ENCODE measurements at regions not wholly inside any gene's neighbourhood (a gene's known extent, or its start where the extent isn't known, plus 50 kb on each side); places are given as distances from the start of the nearest gene placed in this dataset.

- Histone ChIP-seq H3K4me1 (ENCODE audit: control insufficient read depth in 2 of 3, insufficient read depth in 2 of 3, low read depth in 1 of 3, low read length in 3 of 3) (no peaks in the 10 kb centered on the region), H3K4me3 (ENCODE audit: low read length in 3 of 3) (no peak overlapping the region), H3K27ac (ENCODE audit: low read depth in 2 of 2, low read length in 2 of 2) (no peak overlapping the region), H3K9ac (ENCODE audit: low read length in 3 of 3) (no peak overlapping the region), H3K27me3 (ENCODE audit: control insufficient read depth, insufficient read depth, low read length) (no peaks in the 10 kb centered on the region), H3K36me3 (ENCODE audit: control insufficient read depth in 2 of 3, insufficient read depth in 3 of 3, low read length in 3 of 3) (no peaks in the 10 kb centered on the region), H3K9me3 (ENCODE audit: control insufficient read depth in 2 of 3, insufficient read depth in 1 of 3, low read length in 3 of 3) (no peaks in the 10 kb centered on the region)
- intact Hi-C loops (cut with DNase I): no loop called here
- DNase-seq (no peak), FAIRE-seq (no peak)
- no peak for TF ChIP-seq CTCF (IDR thresholded peaks at IDR 0.05; ENCODE audit: borderline replicate concordance, extremely low read depth, insufficient read depth)
Observed at GRCh38 chr9:109604131-109604530, 106.0 kb upstream of the PTPN3 start.

GRCh38 chr9:109604781-109605180 lies 106.7 kb upstream of the PTPN3 start:
- Histone ChIP-seq H3K27ac (ENCODE audit: low read depth in 2 of 2, low read length in 2 of 2) (no peak overlapping the region), H3K4me1 (ENCODE audit: control insufficient read depth in 2 of 3, insufficient read depth in 2 of 3, low read depth in 1 of 3, low read length in 3 of 3) (no peaks in the 10 kb centered on the region), H3K4me3 (ENCODE audit: low read length in 3 of 3) (no peak overlapping the region), H3K9ac (ENCODE audit: low read length in 3 of 3) (no peak overlapping the region), H3K36me3 (ENCODE audit: control insufficient read depth in 2 of 3, insufficient read depth in 3 of 3, low read length in 3 of 3) (no peaks in the 10 kb centered on the region), H3K27me3 (ENCODE audit: control insufficient read depth, insufficient read depth, low read length) (no peaks in the 10 kb centered on the region), H3K9me3 (ENCODE audit: control insufficient read depth in 2 of 3, insufficient read depth in 1 of 3, low read length in 3 of 3) (no peaks in the 10 kb centered on the region)
- intact Hi-C loops (cut with DNase I): no loop called here
- FAIRE-seq (no peak), DNase-seq (no peak)
- no peak for TF ChIP-seq CTCF (IDR thresholded peaks at IDR 0.05; ENCODE audit: borderline replicate concordance, extremely low read depth, insufficient read depth)

- Histone ChIP-seq H3K27me3 (ENCODE audit: control insufficient read depth, insufficient read depth, low read length) (no peaks in the 10 kb centered on the region), H3K4me3 (ENCODE audit: low read length in 3 of 3) (no peak overlapping the region), H3K27ac (ENCODE audit: low read depth in 2 of 2, low read length in 2 of 2) (no peak overlapping the region), H3K4me1 (ENCODE audit: control insufficient read depth in 2 of 3, insufficient read depth in 2 of 3, low read depth in 1 of 3, low read length in 3 of 3) (no peaks in the 10 kb centered on the region), H3K9me3 (ENCODE audit: control insufficient read depth in 2 of 3, insufficient read depth in 1 of 3, low read length in 3 of 3) (no peaks in the 10 kb centered on the region), H3K9ac (ENCODE audit: low read length in 3 of 3) (no peak overlapping the region), H3K36me3 (ENCODE audit: control insufficient read depth in 2 of 3, insufficient read depth in 3 of 3, low read length in 3 of 3) (no peaks in the 10 kb centered on the region)
- TF ChIP-seq CTCF (IDR thresholded peaks at IDR 0.05; ENCODE audit: borderline replicate concordance, extremely low read depth, insufficient read depth): no peak
- intact Hi-C loops (cut with DNase I): no loop called here
- FAIRE-seq (no peak), DNase-seq (no peak)
Observed at GRCh38 chr9:109609060-109609459, 111.0 kb upstream of the PTPN3 start.

GRCh38 chr9:109616571-109617120 lies 118.5 kb upstream of the PTPN3 start:
- no peak for TF ChIP-seq CTCF (IDR thresholded peaks at IDR 0.05; ENCODE audit: borderline replicate concordance, extremely low read depth, insufficient read depth)
- no peak for DNase-seq
- Histone ChIP-seq H3K9ac (ENCODE audit: low read length in 3 of 3) (no peak overlapping the region), H3K4me3 (ENCODE audit: low read length in 3 of 3) (no peak overlapping the region), H3K27ac (ENCODE audit: low read depth in 2 of 2, low read length in 2 of 2) (no peak overlapping the region), H3K27me3 (ENCODE audit: control insufficient read depth, insufficient read depth, low read length) (no peaks in the 10 kb centered on the region), H3K4me1 (ENCODE audit: control insufficient read depth in 2 of 3, insufficient read depth in 2 of 3, low read depth in 1 of 3, low read length in 3 of 3) (no peaks in the 10 kb centered on the region), H3K36me3 (ENCODE audit: control insufficient read depth in 2 of 3, insufficient read depth in 3 of 3, low read length in 3 of 3) (no peaks in the 10 kb centered on the region), H3K9me3 (ENCODE audit: control insufficient read depth in 2 of 3, insufficient read depth in 1 of 3, low read length in 3 of 3) (peaks cover 0 to 2% (median 0%) of the 10 kb centered on the region in 3 donors)
- no peak for FAIRE-seq
- intact Hi-C loops (cut with DNase I): no loop called here

Measured in kidney (tissue), 13 donors.